ENCODE measurements at regions not wholly inside any gene's neighbourhood (a gene's known extent, or its start where the extent isn't known, plus 50 kb on each side); places are given as distances from the start of the nearest gene placed in this dataset.

DNA sequence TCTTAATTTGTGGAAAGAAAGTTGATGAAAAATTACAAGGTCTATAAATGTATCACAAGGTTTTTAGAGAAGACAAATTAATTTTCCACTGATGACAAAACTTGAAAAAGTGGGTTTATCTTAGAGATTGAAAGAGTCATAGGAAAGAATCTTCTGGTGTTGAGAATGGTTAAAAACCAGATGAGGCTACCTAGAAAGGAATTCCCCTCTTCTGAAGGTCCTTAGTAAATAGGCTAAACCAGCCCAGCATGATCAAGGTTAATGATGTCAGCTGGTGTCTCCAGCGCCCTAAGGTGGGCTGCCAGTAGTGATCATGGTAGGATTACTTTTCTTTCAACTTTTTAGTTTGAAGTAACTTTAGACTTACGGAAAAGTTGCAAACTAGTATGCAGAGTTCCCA lies 71.8 kb upstream of the PGRMC2 start:
- H3K27ac ChIP-seq (ENCODE audit: low read depth, low read length) = no peak overlapping the region

DNA sequence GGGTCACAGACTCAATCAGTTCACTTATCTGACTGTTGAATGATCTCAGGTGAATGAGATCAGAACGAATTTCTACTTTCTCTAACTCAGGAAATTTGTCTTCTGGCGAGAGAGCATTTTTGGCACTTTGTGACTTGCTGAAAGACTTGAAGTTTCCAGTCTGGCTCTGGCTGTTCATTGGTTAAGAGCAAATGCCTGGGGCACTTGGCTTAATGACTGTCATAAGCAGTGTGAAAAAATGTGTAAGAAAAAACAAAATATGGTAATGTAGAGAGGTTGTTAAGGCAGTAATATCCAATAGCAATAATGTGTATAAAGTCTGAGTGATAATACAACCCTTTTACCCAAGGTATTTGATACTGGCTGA lies 71.3 kb upstream of the PGRMC2 start:
- no peaks in the 10 kb centered on the region; the same call in 1 of the 2 replicates for H3K9me3 ChIP-seq (ENCODE audit: insufficient read depth, low read depth, low read length)
- peaks cover 19% of the 10 kb centered on the region for H3K4me1 ChIP-seq (ENCODE audit: insufficient read depth, low read length)
- no peak overlapping the region for H3K27ac ChIP-seq (ENCODE audit: low read depth, low read length)
- H3K4me3 ChIP-seq (ENCODE audit: low read length) = no peak overlapping the region
- H3K27me3 ChIP-seq (ENCODE audit: insufficient read depth, low read length) = no peaks in the 10 kb centered on the region
- no peaks in the 10 kb centered on the region for H3K36me3 ChIP-seq (ENCODE audit: insufficient read depth, low read length)
- no peak overlapping the region for H3K9ac ChIP-seq (ENCODE audit: low read depth, low read length)
- WGBS = 90% methylated on average over 2 of the region's 2 CpGs

More for the DNA sequence above, 71.8 kb upstream of the PGRMC2 start:
- H3K27me3 ChIP-seq (ENCODE audit: insufficient read depth, low read length) = no peaks in the 10 kb centered on the region
- no peaks in the 10 kb centered on the region for H3K36me3 ChIP-seq (ENCODE audit: insufficient read depth, low read length)
- H3K9me3 ChIP-seq (ENCODE audit: insufficient read depth, low read depth, low read length) = no peaks in the 10 kb centered on the region; the same call in 1 of the 2 replicates
- H3K9ac ChIP-seq (ENCODE audit: low read depth, low read length) = no peak overlapping the region
- no peak overlapping the region for H3K4me3 ChIP-seq (ENCODE audit: low read length)
- 93% methylated on average over 2 of the region's 2 CpGs for WGBS
- H3K4me1 ChIP-seq (ENCODE audit: insufficient read depth, low read length) = peaks cover 14% of the 10 kb centered on the region

DNA sequence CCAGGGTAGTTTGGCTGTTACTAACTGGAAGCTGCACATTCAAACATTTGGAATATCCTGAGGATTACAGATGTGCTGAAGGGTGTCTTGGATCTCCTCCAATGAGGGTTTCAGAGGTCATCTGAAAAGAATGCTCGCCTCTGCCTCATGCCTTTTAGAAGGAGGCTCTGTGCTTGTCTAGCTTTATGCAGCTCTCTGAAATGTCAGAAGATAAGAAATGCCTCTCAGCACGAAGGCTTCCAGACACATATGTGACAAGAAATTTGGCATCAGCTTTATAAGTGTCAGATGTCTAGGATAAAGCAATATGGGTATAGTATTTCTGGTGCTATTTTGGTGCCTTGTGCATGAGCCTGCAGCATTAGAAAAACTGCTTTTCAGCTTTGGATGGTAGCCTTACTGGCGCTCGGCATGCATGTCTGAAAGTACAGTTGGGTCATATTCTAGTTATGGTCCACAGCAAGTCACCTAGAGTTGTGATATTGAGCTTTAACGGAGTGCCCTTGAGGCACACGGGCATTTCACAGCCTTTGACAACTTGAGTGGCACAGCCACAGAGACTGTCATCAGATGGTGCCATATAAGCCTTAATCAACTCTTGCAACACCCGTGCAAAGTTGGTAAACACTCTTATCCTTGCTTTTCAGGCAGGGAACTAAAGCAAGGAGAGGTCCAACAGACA lies 70.8 kb upstream of the PGRMC2 start:
- no peak overlapping the region for H3K27ac ChIP-seq (ENCODE audit: low read depth, low read length)

DNA sequence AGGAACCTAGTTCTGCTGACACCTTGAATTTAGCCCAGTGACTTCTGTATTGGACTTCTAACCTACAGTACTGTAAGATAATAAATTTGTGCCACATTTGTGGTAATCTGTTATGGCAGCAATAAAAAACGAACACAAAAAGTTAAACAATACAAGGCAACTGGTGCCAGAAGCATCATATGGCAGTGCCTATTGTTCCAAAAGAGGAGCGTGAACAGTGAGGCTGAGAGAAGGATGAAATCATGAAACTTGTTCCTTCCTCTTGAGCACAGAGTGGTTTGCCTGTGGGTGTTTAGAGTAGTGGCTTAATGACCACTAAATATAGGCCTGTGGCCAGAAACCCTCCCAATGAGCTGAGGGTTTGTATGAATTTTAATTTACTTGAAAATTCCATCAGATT lies 69.7 kb upstream of the PGRMC2 start:
- WGBS = 71% methylated on average over 2 of the region's 2 CpGs
- Histone ChIP-seq H3K36me3 (ENCODE audit: insufficient read depth, low read length) (no peaks in the 10 kb centered on the region), H3K9me3 (ENCODE audit: insufficient read depth, low read depth, low read length) (no peaks in the 10 kb centered on the region; the same call in 1 of the 2 replicates), H3K4me1 (ENCODE audit: insufficient read depth, low read length) (peaks cover 18% of the 10 kb centered on the region), H3K27ac (ENCODE audit: low read depth, low read length) (no peak overlapping the region), H3K4me3 (ENCODE audit: low read length) (no peak overlapping the region), H3K27me3 (ENCODE audit: insufficient read depth, low read length) (no peaks in the 10 kb centered on the region), H3K9ac (ENCODE audit: low read depth, low read length) (no peak overlapping the region)

More for the DNA sequence above, 70.8 kb upstream of the PGRMC2 start:
- peaks cover 22% of the 10 kb centered on the region for H3K4me1 ChIP-seq (ENCODE audit: insufficient read depth, low read length)
- H3K9ac ChIP-seq (ENCODE audit: low read depth, low read length) = no peak overlapping the region
- no peak overlapping the region for H3K4me3 ChIP-seq (ENCODE audit: low read length)
- H3K9me3 ChIP-seq (ENCODE audit: insufficient read depth, low read depth, low read length) = no peaks in the 10 kb centered on the region; the same call in 1 of the 2 replicates
- WGBS = 92% methylated on average over 7 of the region's 7 CpGs
- no peaks in the 10 kb centered on the region for H3K36me3 ChIP-seq (ENCODE audit: insufficient read depth, low read length)
- no peaks in the 10 kb centered on the region for H3K27me3 ChIP-seq (ENCODE audit: insufficient read depth, low read length)

DNA sequence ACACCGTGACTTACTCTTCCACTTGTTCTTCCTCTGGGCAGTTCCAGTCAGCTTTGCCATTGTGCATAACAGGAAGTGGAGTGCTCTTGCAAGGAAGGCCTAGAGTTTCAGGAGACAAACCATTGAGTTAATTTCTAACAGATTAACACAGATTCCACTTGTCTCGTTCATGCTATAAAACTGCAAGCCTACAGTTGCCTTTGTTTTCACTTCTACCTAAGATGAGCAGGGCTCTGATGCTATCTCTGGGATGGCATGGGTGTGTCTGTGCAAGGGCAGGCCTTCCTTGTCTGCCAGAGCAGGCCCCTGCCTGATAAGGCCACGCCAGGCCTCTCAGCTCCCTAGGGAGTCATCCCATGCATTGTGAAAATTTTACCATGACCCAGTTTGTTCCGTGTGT lies 67.7 kb upstream of the PGRMC2 start:
- Histone ChIP-seq H3K27me3 (ENCODE audit: insufficient read depth, low read length) (no peaks in the 10 kb centered on the region), H3K9me3 (ENCODE audit: insufficient read depth, low read depth, low read length) (no peaks in the 10 kb centered on the region; the same call in 1 of the 2 replicates), H3K4me1 (ENCODE audit: insufficient read depth, low read length) (peaks cover 24% of the 10 kb centered on the region), H3K36me3 (ENCODE audit: insufficient read depth, low read length) (no peaks in the 10 kb centered on the region), H3K27ac (ENCODE audit: low read depth, low read length) (peak overlapping the region; percentile 39; the same call in 1 of the 2 replicates), H3K9ac (ENCODE audit: low read depth, low read length) (no peak overlapping the region), H3K4me3 (ENCODE audit: low read length) (no peak overlapping the region)
- 88% methylated on average over 4 of the region's 4 CpGs for WGBS

DNA sequence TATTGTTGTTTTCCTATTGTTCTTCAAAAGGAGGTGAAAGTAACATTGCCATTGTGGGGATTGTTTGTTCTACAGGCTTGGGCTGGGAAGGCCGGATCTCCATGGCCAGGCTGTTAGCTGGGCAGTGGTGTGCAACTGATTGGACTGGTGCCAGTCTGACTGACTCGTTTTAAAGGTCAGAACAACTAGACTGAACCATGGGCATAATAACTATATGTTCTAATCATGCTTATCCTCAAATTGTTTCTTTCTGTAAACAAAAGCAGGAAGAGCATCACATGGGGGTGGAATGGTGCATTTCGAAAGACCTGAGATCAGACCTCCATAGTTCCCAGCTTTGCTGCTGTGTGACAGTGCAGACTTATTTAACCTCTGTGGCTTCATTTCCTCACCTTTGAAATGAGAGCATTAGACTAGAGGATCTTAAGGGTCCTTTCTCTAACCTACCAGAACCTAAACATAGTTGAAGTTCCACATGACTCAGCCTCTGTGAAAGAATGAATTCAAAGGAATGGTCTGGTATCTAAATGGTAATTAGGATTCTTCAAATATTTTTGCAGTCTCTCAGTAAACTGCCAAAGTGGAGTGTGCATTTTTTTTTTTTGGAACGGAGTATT lies 66.7 kb upstream of the PGRMC2 start:
- Histone ChIP-seq H3K9ac (ENCODE audit: low read depth, low read length) (no peak overlapping the region), H3K4me3 (ENCODE audit: low read length) (no peak overlapping the region), H3K27me3 (ENCODE audit: insufficient read depth, low read length) (no peaks in the 10 kb centered on the region), H3K36me3 (ENCODE audit: insufficient read depth, low read length) (no peaks in the 10 kb centered on the region), H3K4me1 (ENCODE audit: insufficient read depth, low read length) (peaks cover 34% of the 10 kb centered on the region), H3K9me3 (ENCODE audit: insufficient read depth, low read depth, low read length) (no peaks in the 10 kb centered on the region; the same call in 1 of the 2 replicates), H3K27ac (ENCODE audit: low read depth, low read length) (peak overlapping the region; percentile 60)
- WGBS = 86% methylated on average over 3 of the region's 4 CpGs

DNA sequence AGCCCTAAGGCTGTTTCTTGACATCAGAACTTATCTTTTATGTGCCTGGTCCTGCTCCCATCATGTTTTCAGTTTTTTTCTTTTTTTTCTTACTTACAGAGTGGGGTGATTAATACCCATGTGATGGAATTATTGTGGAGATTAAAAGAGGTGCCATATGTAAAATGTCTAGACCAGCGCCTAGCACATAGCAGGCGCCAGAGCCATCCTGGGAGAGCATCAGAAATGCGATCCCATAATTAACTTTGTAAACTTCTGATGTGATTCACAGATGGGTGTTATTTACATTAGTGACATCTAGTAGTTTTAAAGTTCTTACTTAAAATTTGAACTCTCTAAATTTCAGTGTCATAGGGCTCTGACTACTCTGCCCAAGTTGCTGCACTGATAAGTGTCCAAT lies 66.2 kb upstream of the PGRMC2 start:
- no peak overlapping the region for H3K4me3 ChIP-seq (ENCODE audit: low read length)
- peaks cover 35% of the 10 kb centered on the region for H3K4me1 ChIP-seq (ENCODE audit: insufficient read depth, low read length)
- WGBS = 94% methylated on average over 3 of the region's 3 CpGs
- peak overlapping the region; percentile 60; the same call in 1 of the 2 replicates for H3K27ac ChIP-seq (ENCODE audit: low read depth, low read length)
- H3K36me3 ChIP-seq (ENCODE audit: insufficient read depth, low read length) = no peaks in the 10 kb centered on the region
- no peaks in the 10 kb centered on the region for H3K27me3 ChIP-seq (ENCODE audit: insufficient read depth, low read length)
- no peaks in the 10 kb centered on the region; the same call in 1 of the 2 replicates for H3K9me3 ChIP-seq (ENCODE audit: insufficient read depth, low read depth, low read length)
- no peak overlapping the region for H3K9ac ChIP-seq (ENCODE audit: low read depth, low read length)

DNA sequence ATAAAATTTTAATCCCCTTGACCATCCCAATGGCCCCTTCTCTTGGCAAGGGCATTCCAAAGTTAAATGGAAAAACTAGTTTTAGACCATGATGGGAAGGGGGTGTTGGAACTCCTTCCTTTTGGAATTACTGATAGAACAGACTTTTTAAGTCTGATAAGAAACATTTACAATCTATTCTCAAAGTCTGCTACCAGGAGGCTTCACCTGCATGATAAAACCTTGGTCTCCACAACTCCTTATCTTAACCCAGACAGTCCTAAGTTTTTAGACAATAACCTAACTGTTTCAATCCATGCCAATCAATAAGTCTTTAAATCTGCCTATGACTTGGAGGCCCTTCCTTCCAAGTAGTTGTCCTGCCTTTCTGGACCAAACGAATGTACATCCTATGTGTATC lies 63.9 kb upstream of the PGRMC2 start:
- H3K27ac ChIP-seq (ENCODE audit: low read depth, low read length) = no peak overlapping the region
- no peaks in the 10 kb centered on the region for H3K27me3 ChIP-seq (ENCODE audit: insufficient read depth, low read length)
- no peak overlapping the region for H3K9ac ChIP-seq (ENCODE audit: low read depth, low read length)
- H3K36me3 ChIP-seq (ENCODE audit: insufficient read depth, low read length) = no peaks in the 10 kb centered on the region
- H3K4me1 ChIP-seq (ENCODE audit: insufficient read depth, low read length) = peaks cover 35% of the 10 kb centered on the region
- H3K4me3 ChIP-seq (ENCODE audit: low read length) = no peak overlapping the region
- 100% methylated on average over 1 of the region's 1 CpG for WGBS
- no peaks in the 10 kb centered on the region for H3K9me3 ChIP-seq (ENCODE audit: insufficient read depth, low read depth, low read length)

DNA sequence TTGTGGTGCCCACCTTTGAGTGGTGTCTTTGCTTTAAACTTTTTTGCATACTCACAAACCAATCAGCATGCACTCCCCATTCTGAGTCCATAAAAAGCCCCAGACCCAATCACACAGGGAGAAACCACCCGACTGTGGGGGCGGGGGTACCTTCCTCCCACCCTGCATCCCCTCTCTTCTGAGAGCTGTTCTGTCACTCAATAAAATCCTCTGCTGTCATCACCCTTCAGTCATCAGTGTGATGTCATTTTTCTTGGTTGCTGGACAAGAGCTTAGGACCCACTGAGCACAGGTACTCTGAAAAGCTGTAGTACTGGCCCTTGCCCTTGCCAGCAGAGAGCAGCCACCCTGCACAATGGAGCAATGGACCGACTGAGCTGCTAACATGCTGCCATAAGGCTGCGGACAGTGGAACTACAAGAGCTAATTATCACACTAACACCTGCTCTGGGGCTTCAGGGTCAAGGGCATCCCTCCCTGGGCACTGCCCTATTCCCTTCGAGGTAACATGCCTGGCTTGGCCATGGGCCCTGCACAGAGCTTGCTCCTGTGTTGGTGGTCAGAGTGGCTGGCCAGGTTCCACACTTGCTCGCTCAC lies 62.9 kb upstream of the PGRMC2 start:
- WGBS = 88% methylated on average over 6 of the region's 6 CpGs
- H3K4me1 ChIP-seq (ENCODE audit: insufficient read depth, low read length) = peaks cover 35% of the 10 kb centered on the region
- H3K9me3 ChIP-seq (ENCODE audit: insufficient read depth, low read depth, low read length) = no peaks in the 10 kb centered on the region
- H3K27ac ChIP-seq (ENCODE audit: low read depth, low read length) = no peak overlapping the region
- no peak overlapping the region for H3K4me3 ChIP-seq (ENCODE audit: low read length)
- no peaks in the 10 kb centered on the region for H3K36me3 ChIP-seq (ENCODE audit: insufficient read depth, low read length)
- no peaks in the 10 kb centered on the region for H3K27me3 ChIP-seq (ENCODE audit: insufficient read depth, low read length)
- H3K9ac ChIP-seq (ENCODE audit: low read depth, low read length) = no peak overlapping the region

DNA sequence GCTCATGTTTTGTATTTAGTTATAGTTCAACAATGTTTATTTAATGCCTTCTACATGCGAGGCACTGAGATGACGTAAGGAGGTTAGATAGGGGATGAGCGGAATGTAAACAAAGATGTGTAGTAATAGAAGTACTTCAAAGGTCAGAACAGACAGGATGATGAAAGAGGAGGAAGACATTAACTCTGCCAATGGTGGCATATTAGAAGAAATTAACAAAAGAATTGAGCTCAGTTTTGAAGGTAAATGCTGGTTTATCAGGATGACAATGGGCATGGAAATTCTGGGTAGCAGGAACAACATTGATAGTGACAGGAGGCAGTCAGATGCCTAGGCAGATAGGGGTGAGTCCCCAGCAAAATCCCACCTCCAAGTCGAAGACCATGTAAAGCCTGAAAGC lies 62.3 kb upstream of the PGRMC2 start:
- Histone ChIP-seq H3K9ac (ENCODE audit: low read depth, low read length) (no peak overlapping the region), H3K27me3 (ENCODE audit: insufficient read depth, low read length) (no peaks in the 10 kb centered on the region), H3K4me3 (ENCODE audit: low read length) (no peak overlapping the region), H3K27ac (ENCODE audit: low read depth, low read length) (no peak overlapping the region), H3K36me3 (ENCODE audit: insufficient read depth, low read length) (no peaks in the 10 kb centered on the region), H3K4me1 (ENCODE audit: insufficient read depth, low read length) (peaks cover 30% of the 10 kb centered on the region), H3K9me3 (ENCODE audit: insufficient read depth, low read depth, low read length) (no peaks in the 10 kb centered on the region)
- WGBS = 65% methylated on average over 4 of the region's 4 CpGs

DNA sequence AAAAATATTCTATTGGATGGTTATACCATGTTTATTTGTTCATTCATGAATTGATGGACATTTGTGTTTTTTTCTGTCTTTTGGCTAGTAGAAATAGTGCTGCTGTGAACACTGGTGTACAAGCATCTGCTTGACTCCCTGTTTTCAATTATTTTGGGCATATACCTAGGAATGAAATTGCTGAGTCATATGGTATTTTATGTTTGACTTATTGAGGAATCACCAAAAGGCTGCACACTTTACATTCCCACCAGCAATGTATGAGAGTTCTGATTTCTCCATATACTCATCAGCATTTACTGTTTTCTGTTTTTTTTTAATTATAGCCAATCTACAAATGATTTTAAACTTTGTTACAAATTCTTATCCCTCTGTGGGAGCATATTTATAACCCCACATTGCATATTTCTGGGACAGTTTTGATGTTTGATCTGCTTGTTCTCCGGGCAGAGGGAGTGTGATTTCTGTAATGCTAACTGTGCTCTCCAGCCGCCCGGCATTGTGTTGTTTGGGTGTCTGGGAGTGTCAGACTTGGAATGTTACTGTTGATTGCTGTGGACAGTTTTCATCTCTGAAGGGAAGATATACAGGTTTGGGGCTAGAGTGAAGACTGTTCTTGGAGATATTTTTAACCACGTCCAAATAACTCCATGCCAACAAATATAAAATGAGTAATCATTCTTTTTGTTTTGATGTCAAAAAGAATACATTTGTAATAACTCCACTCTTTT lies 60.5 kb upstream of the PGRMC2 start:
- WGBS = 87% methylated on average over 3 of the region's 4 CpGs
- peaks cover 17% of the 10 kb centered on the region for H3K4me1 ChIP-seq (ENCODE audit: insufficient read depth, low read length)
- no peak overlapping the region for H3K9ac ChIP-seq (ENCODE audit: low read depth, low read length)
- no peak overlapping the region for H3K27ac ChIP-seq (ENCODE audit: low read depth, low read length)
- no peaks in the 10 kb centered on the region for H3K9me3 ChIP-seq (ENCODE audit: insufficient read depth, low read depth, low read length)
- H3K4me3 ChIP-seq (ENCODE audit: low read length) = no peak overlapping the region
- no peaks in the 10 kb centered on the region for H3K27me3 ChIP-seq (ENCODE audit: insufficient read depth, low read length)
- H3K36me3 ChIP-seq (ENCODE audit: insufficient read depth, low read length) = no peaks in the 10 kb centered on the region

All from HUES64 (cell line).